ENCODE measurements at regions not wholly inside any gene's neighbourhood (a gene's known extent, or its start where the extent isn't known, plus 50 kb on each side); places are given as distances from the start of the nearest gene placed in this dataset.
A peak's percentile ranks its signal among the peaks of the same experiment; 100 is the strongest.

DNA sequence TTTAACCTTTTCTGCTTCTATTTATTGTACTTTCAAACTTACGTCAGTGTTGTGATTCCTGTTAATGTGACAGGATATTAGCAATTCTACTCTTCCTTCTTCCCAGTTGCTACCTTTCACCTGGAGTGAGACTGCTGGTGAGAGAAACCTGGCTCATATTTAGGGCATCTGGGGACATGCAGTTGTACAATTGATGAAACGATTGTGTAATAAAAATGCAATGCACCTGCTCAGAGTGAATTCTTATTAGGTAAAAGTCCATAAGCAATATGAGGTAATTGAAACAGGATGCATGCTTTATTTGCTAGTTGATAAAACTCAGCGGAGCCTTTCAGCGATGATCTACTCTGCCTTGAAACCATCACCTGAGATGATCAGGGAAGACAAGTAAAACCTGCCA, 116.1 kb upstream of the FBXO33 start:
- no peak for TF ChIP-seq FOXA2 (IDR thresholded peaks at IDR 0.05)
- TF ChIP-seq YY1 (IDR thresholded peaks at IDR 0.05) = no peak
- no peak for TF ChIP-seq JUND (IDR thresholded peaks at IDR 0.05)
- no peak for TF ChIP-seq TAF1 (conservative IDR thresholded peaks at IDR 0.05)
- TF ChIP-seq NR2F2 (IDR thresholded peaks at IDR 0.05) = no peak
- TF ChIP-seq RXRA (IDR thresholded peaks at IDR 0.05) = peak; percentile 21 to 36
- TF ChIP-seq ZBTB33 (IDR thresholded peaks at IDR 0.05) = no peak
- TF ChIP-seq, protein P1, sequence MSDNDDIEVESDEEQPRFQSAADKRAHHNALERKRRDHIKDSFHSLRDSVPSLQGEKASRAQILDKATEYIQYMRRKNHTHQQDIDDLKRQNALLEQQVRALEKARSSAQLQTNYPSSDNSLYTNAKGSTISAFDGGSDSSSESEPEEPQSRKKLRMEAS (IDR thresholded peaks at IDR 0.05) = no peak
- no peak for TF ChIP-seq HNF4A (conservative IDR thresholded peaks at IDR 0.05)
- WGBS = 49% methylated on average over 4 of the region's 4 CpGs
- no peaks in the 10 kb centered on the region for H3K4me1 ChIP-seq (ENCODE audit: control insufficient read depth in 4 of 4, insufficient read depth in 4 of 4, low read length in 3 of 4)
- H3K9ac ChIP-seq (ENCODE audit: low read depth in 1 of 2, low read length in 2 of 2) = no peak overlapping the region
- no peak for DNase-seq (ENCODE audit: low spot score)
- no peaks in the 10 kb centered on the region for H3K36me3 ChIP-seq (ENCODE audit: control insufficient read depth in 4 of 4, insufficient read depth in 3 of 4, low read depth in 1 of 4, low read length in 3 of 4)
- no peaks in the 10 kb centered on the region for H3K9me3 ChIP-seq (ENCODE audit: control insufficient read depth in 4 of 4, low read length in 3 of 4)
- no peaks in the 10 kb centered on the region for H3K27me3 ChIP-seq (ENCODE audit: control insufficient read depth in 4 of 4, insufficient read depth in 4 of 4, low read length in 3 of 4)
- H3K4me3 ChIP-seq (ENCODE audit: low read depth in 1 of 3, low read length in 3 of 3) = no peak overlapping the region
- no peak overlapping the region for H3K27ac ChIP-seq (ENCODE audit: low read depth in 1 of 2, low read length in 2 of 2)

DNA sequence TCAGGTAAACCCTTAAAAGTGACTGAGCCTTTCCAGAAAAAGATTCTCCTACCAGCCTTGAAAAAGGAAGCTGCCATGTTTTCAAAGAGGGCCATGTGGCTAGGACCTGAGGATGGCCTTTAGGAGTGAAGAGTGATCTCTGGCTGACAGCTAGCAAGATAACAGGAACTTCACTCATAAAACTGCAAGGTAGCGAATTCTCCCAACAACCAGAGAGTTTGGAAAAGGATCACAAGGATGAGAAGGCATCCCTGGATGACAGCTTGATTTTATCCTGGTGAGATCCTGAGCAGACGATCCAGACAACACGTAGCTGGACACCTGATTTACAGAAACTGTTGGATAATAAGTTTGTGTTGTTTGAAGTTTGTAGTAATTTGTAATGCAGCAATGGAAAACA, 115.6 kb upstream of the FBXO33 start:
- 85% methylated on average over 3 of the region's 3 CpGs for WGBS
- Histone ChIP-seq H3K9ac (ENCODE audit: low read depth in 1 of 2, low read length in 2 of 2) (no peak overlapping the region), H3K27me3 (ENCODE audit: control insufficient read depth in 4 of 4, insufficient read depth in 4 of 4, low read length in 3 of 4) (no peaks in the 10 kb centered on the region), H3K4me1 (ENCODE audit: control insufficient read depth in 4 of 4, insufficient read depth in 4 of 4, low read length in 3 of 4) (no peaks in the 10 kb centered on the region), H3K4me3 (ENCODE audit: low read depth in 1 of 3, low read length in 3 of 3) (no peak overlapping the region), H3K9me3 (ENCODE audit: control insufficient read depth in 4 of 4, low read length in 3 of 4) (no peaks in the 10 kb centered on the region), H3K36me3 (ENCODE audit: control insufficient read depth in 4 of 4, insufficient read depth in 3 of 4, low read depth in 1 of 4, low read length in 3 of 4) (no peaks in the 10 kb centered on the region), H3K27ac (ENCODE audit: low read depth in 1 of 2, low read length in 2 of 2) (no peak overlapping the region)
- TF ChIP-seq ZBTB33 (IDR thresholded peaks at IDR 0.05) = no peak
- no peak for DNase-seq (ENCODE audit: low spot score)

- Histone ChIP-seq H3K4me1 (ENCODE audit: control insufficient read depth in 4 of 4, insufficient read depth in 4 of 4, low read length in 3 of 4) (no peaks in the 10 kb centered on the region), H3K9me3 (ENCODE audit: control insufficient read depth in 4 of 4, low read length in 3 of 4) (peaks cover 0 to 6% (median 2%) of the 10 kb centered on the region in 4 donors), H3K9ac (ENCODE audit: low read depth in 1 of 2, low read length in 2 of 2) (no peak overlapping the region), H3K27ac (ENCODE audit: low read depth in 1 of 2, low read length in 2 of 2) (no peak overlapping the region), H3K4me3 (ENCODE audit: low read depth in 1 of 3, low read length in 3 of 3) (no peak overlapping the region), H3K27me3 (ENCODE audit: control insufficient read depth in 4 of 4, insufficient read depth in 4 of 4, low read length in 3 of 4) (no peaks in the 10 kb centered on the region), H3K36me3 (ENCODE audit: control insufficient read depth in 4 of 4, insufficient read depth in 3 of 4, low read depth in 1 of 4, low read length in 3 of 4) (peaks cover 0 to 1% (median 0%) of the 10 kb centered on the region in 4 donors)
- 48% methylated on average over 1 of the region's 1 CpG for WGBS
- no peak for DNase-seq (ENCODE audit: low spot score)
- no peak for TF ChIP-seq NR2F2 (IDR thresholded peaks at IDR 0.05)
- no peak for TF ChIP-seq TAF1 (conservative IDR thresholded peaks at IDR 0.05)
- TF ChIP-seq REST (IDR thresholded peaks at IDR 0.05) = no peak
- TF ChIP-seq, protein P2, sequence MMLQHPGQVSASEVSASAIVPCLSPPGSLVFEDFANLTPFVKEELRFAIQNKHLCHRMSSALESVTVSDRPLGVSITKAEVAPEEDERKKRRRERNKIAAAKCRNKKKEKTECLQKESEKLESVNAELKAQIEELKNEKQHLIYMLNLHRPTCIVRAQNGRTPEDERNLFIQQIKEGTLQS (IDR thresholded peaks at IDR 0.05) = no peak
- TF ChIP-seq GABPA (IDR thresholded peaks at IDR 0.05 in 1 of 2, conservative IDR thresholded peaks at IDR 0.05 in 1 of 2) = no peak
- no peak for TF ChIP-seq FOXA1 (IDR thresholded peaks at IDR 0.05)
- no peak for TF ChIP-seq RXRA (IDR thresholded peaks at IDR 0.05)
- no peak for TF ChIP-seq RAD21 (IDR thresholded peaks at IDR 0.05)
- TF ChIP-seq, protein P1 (IDR thresholded peaks at IDR 0.05) = no peak
- no peak for TF ChIP-seq EGR1 (IDR thresholded peaks at IDR 0.05; ENCODE audit: low read depth in 2 of 2)
- no peak for TF ChIP-seq JUND (IDR thresholded peaks at IDR 0.05)
- TF ChIP-seq, protein P3, sequence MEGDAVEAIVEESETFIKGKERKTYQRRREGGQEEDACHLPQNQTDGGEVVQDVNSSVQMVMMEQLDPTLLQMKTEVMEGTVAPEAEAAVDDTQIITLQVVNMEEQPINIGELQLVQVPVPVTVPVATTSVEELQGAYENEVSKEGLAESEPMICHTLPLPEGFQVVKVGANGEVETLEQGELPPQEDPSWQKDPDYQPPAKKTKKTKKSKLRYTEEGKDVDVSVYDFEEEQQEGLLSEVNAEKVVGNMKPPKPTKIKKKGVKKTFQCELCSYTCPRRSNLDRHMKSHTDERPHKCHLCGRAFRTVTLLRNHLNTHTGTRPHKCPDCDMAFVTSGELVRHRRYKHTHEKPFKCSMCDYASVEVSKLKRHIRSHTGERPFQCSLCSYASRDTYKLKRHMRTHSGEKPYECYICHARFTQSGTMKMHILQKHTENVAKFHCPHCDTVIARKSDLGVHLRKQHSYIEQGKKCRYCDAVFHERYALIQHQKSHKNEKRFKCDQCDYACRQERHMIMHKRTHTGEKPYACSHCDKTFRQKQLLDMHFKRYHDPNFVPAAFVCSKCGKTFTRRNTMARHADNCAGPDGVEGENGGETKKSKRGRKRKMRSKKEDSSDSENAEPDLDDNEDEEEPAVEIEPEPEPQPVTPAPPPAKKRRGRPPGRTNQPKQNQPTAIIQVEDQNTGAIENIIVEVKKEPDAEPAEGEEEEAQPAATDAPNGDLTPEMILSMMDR (IDR thresholded peaks at IDR 0.05; ENCODE audit: low read depth, low read length, missing input control) = no peak
- no peak for TF ChIP-seq YY1 (IDR thresholded peaks at IDR 0.05)
- TF ChIP-seq FOXA2 (IDR thresholded peaks at IDR 0.05) = no peak
Measured at GRCh38 chr14:39505812-39506211, 73.6 kb upstream of the FBXO33 start.
